K562 (cell line): ENCODE measurements at regions not wholly inside any gene's neighbourhood (a gene's known extent, or its start where the extent isn't known, plus 50 kb on each side); places are given as distances from the start of the nearest gene placed in this dataset.
A peak's percentile ranks its signal among the peaks of the same experiment; 100 is the strongest.

ENCODE experiments used
- ATAC-seq: fragments of 200-7000 bp; cut with Tn5 transposase; 3 replicates; pipeline ENCODE4 v1.9.1; 2020; ENCODE audit warnings: moderate library complexity
- BruUV-seq: library from RNA; stranded (reverse); fragments of 400-500 nt; replicated peaks from 2 replicates; lab custom pipeline; 2021; lab: Mats Ljungman, UMichigan
- CTCF ChIA-PET: fragments of 300-600 bp; formaldehyde crosslinking; extraction: SDS; loops from one replicate; lab custom pipeline; 2021; ENCODE audit warnings: low intra/inter-chr PET ratio; lab: Yijun Ruan, JAX
- POLR2A ChIA-PET: fragments of 300-600, 350-650 bp; sonication (Branson Sonifier 250); formaldehyde crosslinking; extraction: SDS; loops from one replicate; lab custom pipeline; 2021; ENCODE audit warnings: antibody characterized with exemption, inconsistent platforms; lab: Yijun Ruan, JAX
- DNase-seq, 4 experiments: peaks; one replicate each; pipeline versions ENCODE4 v3.0.0 to v3.0.0-alpha.2; 2011 to 2018; ENCODE audit warnings: low spot score in 3 of 4, mixed read lengths in 3 of 4; ENCODE audit errors: extremely low read depth in 1 of 4
- FAIRE-seq: peaks from 2 replicates; lab custom pipeline; 2011; peaks lifted over from hg19 to GRCh38; lab: Jason Lieb, UNC
- H2AFZ ChIP-seq: 2 replicates; pipeline ENCODE4 v1.6.0; 2011; ENCODE audit warnings: low read depth, low read length, control low read depth, inconsistent platforms
- H3K27ac ChIP-seq: fragments of 200-600 bp; 3 replicates; pipeline ENCODE4 v1.8.0; 2011; ENCODE audit warnings: low read depth, mild to moderate bottlenecking, control low read depth, inconsistent platforms, low read length, moderate library complexity, mixed read lengths; ENCODE audit errors: extremely low read depth
- H3K27me3 ChIP-seq, 2 experiments: fragments of 300-600 bp in 1 of 2; 2 replicates in 1 of 2; 3 replicates in 1 of 2; pipeline versions ENCODE4 v1.6.0 to v1.8.0; 2011; ENCODE audit warnings: inconsistent platforms in 2 of 2, low read length in 2 of 2, mild to moderate bottlenecking in 1 of 2, mixed read lengths in 1 of 2, moderate library complexity in 1 of 2; ENCODE audit not compliant: control insufficient read depth in 2 of 2, insufficient read depth in 2 of 2
- H3K36me3 ChIP-seq: fragments of 300-600 bp; 3 replicates; pipeline ENCODE4 v1.8.0; 2011; ENCODE audit warnings: mild to moderate bottlenecking, low read length, inconsistent platforms; ENCODE audit not compliant: control insufficient read depth, insufficient read depth
- H3K4me1 ChIP-seq, 2 experiments: fragments of 200-600 bp in 1 of 2; replicated peaks in 1 of 2; 2 replicates in 1 of 2; 3 replicates in 1 of 2; pipeline versions ENCODE4 v1.5.1 to v1.8.0; 2011; ENCODE audit warnings: inconsistent platforms in 2 of 2, low read length in 2 of 2, mild to moderate bottlenecking in 1 of 2, mixed read lengths in 1 of 2, moderate library complexity in 1 of 2; ENCODE audit not compliant: control insufficient read depth in 2 of 2, insufficient read depth in 2 of 2
- H3K4me2 ChIP-seq: 2 replicates; pipeline ENCODE4 v1.6.1; 2011; ENCODE audit warnings: low read length, control low read depth, inconsistent platforms, mixed read lengths; ENCODE audit not compliant: insufficient read depth
- H3K4me3 ChIP-seq: fragments of 200-600 bp; sonication (generic), shearing (Covaris generic); 2 replicates; pipeline ENCODE4 v1.5.1; 2016; ENCODE audit warnings: control low read depth, inconsistent platforms
- H3K79me2 ChIP-seq: fragments of 200-600 bp; 3 replicates; pipeline ENCODE4 v1.8.0; 2011; ENCODE audit warnings: low read length, inconsistent platforms; ENCODE audit not compliant: control insufficient read depth, insufficient read depth
- H3K9ac ChIP-seq, 2 experiments: 2 replicates each; pipeline versions ENCODE4 v1.6.0 to v1.6.1; 2011; ENCODE audit warnings: low read depth in 2 of 2, low read length in 2 of 2, control low read depth in 1 of 2, inconsistent platforms in 1 of 2, mild to moderate bottlenecking in 1 of 2, mixed read lengths in 1 of 2; ENCODE audit not compliant: insufficient read depth in 1 of 2
- H3K9me1 ChIP-seq: one replicate; pipeline ENCODE4 v1.6.0; 2011; ENCODE audit warnings: inconsistent platforms, mild to moderate bottlenecking, low read length, moderate library complexity; ENCODE audit not compliant: control insufficient read depth, insufficient read depth
- H3K9me3 ChIP-seq: replicated peaks from 2 replicates; pipeline ENCODE4 v1.5.1; 2011; ENCODE audit warnings: low read depth, low read length, inconsistent platforms; ENCODE audit not compliant: control insufficient read depth, insufficient read depth
- H4K20me1 ChIP-seq: replicated peaks from 2 replicates; pipeline ENCODE4 v1.6.1; 2011; ENCODE audit warnings: low read length, inconsistent platforms, mixed read lengths; ENCODE audit not compliant: control insufficient read depth, insufficient read depth
- ARNT ChIP-seq, 2 experiments: fragments of 450-650 bp; IDR thresholded peaks; 2 replicates each; pipeline ENCODE4 v1.6.1; 2016; ENCODE audit warnings: mild to moderate bottlenecking in 1 of 2
- CBFA2T3 ChIP-seq: fragments of 450-650 bp; IDR thresholded peaks from 2 replicates; pipeline ENCODE4 v1.6.1; 2017
- CHCHD3 ChIP-seq: fragments of 250-450 bp; sonication (Bioruptor Pico); IDR thresholded peaks from 2 replicates; pipeline ENCODE4 v2.1.2; 2022; ENCODE audit warnings: mild to moderate bottlenecking
- ELF4 ChIP-seq: fragments of 450-650 bp; formaldehyde crosslinking; IDR thresholded peaks from 2 replicates; pipeline ENCODE4 v1.4.0; 2022; ENCODE audit warnings: missing genetic modification characterization
- FOXM1 ChIP-seq, 2 experiments: fragments of 450-650 bp in 1 of 2; sonication (generic) in 1 of 2; formaldehyde crosslinking in 1 of 2; IDR thresholded peaks; 2 replicates each; pipeline versions ENCODE4 v1.6.1 to v1.9.0; 2017 to 2022; ENCODE audit warnings: low read depth in 2 of 2, mild to moderate bottlenecking in 2 of 2, missing genetic modification reagents in 1 of 2, moderate library complexity in 1 of 2
- JUNB ChIP-seq: fragments of 450-650 bp; formaldehyde crosslinking; conservative IDR thresholded peaks from 2 replicates; pipeline ENCODE4 v1.4.0; 2020; ENCODE audit warnings: mild to moderate bottlenecking
- KLF10 ChIP-seq: fragments of 250-450 bp; sonication (Bioruptor Pico); IDR thresholded peaks from 2 replicates; pipeline ENCODE4 v1.6.1; 2021; ENCODE audit warnings: matching md5 sums
- LARP7 ChIP-seq: fragments of 450-650 bp; IDR thresholded peaks from 2 replicates; pipeline ENCODE4 v1.6.1; 2016
- NCOA1 ChIP-seq: fragments of 450-650 bp; IDR thresholded peaks from 2 replicates; pipeline ENCODE4 v1.6.1; 2016; ENCODE audit warnings: low read depth
- PRDM10 ChIP-seq: fragments of 450-650 bp; IDR thresholded peaks from 2 replicates; pipeline ENCODE4 v1.6.1; 2018; ENCODE audit not compliant: partially characterized antibody
- RBM25 ChIP-seq: fragments of 200-400 bp; formaldehyde crosslinking; IDR thresholded peaks from 2 replicates; pipeline ENCODE4 v1.6.1; 2018; ENCODE audit warnings: low read length, low read depth, moderate library complexity; ENCODE audit not compliant: severe bottlenecking
- RCOR1 ChIP-seq, 2 experiments: IDR thresholded peaks; 2 replicates each; pipeline ENCODE4 v1.6.1; 2012; ENCODE audit warnings: low read depth in 2 of 2, low read length in 2 of 2, borderline replicate concordance in 1 of 2, improper control_type of control experiment in 1 of 2
- SMARCA5 ChIP-seq: fragments of 450-650 bp; IDR thresholded peaks from 2 replicates; pipeline ENCODE4 v1.6.1; 2016
- ZBED1 ChIP-seq: IDR thresholded peaks from 2 replicates; pipeline ENCODE4 v1.6.1; 2014
- ZFP91 ChIP-seq: sonication (generic); formaldehyde crosslinking; IDR thresholded peaks from 2 replicates; pipeline ENCODE4 v1.8.0; 2022; ENCODE audit warnings: mild to moderate bottlenecking, missing genetic modification reagents
- ZFX ChIP-seq: sonication (generic); formaldehyde crosslinking; IDR thresholded peaks from 2 replicates; pipeline ENCODE4 v1.8.0; 2022; ENCODE audit warnings: mild to moderate bottlenecking, missing genetic modification reagents, moderate library complexity
- ZNF133 ChIP-seq: fragments of 250-450 bp; sonication (Bioruptor Pico); IDR thresholded peaks from 2 replicates; pipeline ENCODE4 v1.4.0; 2020; ENCODE audit warnings: mild to moderate bottlenecking
- in situ Hi-C: fragments of 300-500 bp; cut with MboI; formaldehyde crosslinking; loops from 4 replicates; pipeline ENCODE4 v1.15.0; 2018; ENCODE audit warnings: inconsistent platforms, mixed read lengths
- intact Hi-C: fragments of 100-400 bp; cut with micrococcal nuclease; formaldehyde crosslinking; loops from 2 replicates; pipeline ENCODE4 v1.14.2; 2022
- TF ChIP-seq, protein P1 (sequence below), 3 experiments: fragments of 200-800 bp in 1 of 3; sonication (Bioruptor generic) in 1 of 3; sonication (generic) in 1 of 3; formaldehyde crosslinking in 1 of 3; IDR thresholded peaks; 2 replicates each; pipeline versions ENCODE4 v1.6.1 to v1.8.0; 2016 to 2022; ENCODE audit warnings: mild to moderate bottlenecking in 2 of 3, missing compliant biosample characterization in 2 of 3, missing genetic modification characterization in 2 of 3, missing genetic modification reagents in 1 of 3
- TF ChIP-seq, protein P2 (sequence below): IDR thresholded peaks from 2 replicates; pipeline ENCODE4 v1.6.1; 2011; ENCODE audit not compliant: insufficient read length; ENCODE audit errors: extremely low read depth

- in situ Hi-C loops: loop anchor here (5.0 kb wide), 1 partner anchor 104 kb away; no protein-coding TSS in a partner anchor
- Histone ChIP-seq H3K9me3 (no peaks in the 10 kb centered on the region), H4K20me1 (no peaks in the 10 kb centered on the region), H3K36me3 (no peaks in the 10 kb centered on the region), H3K4me2 (no peak overlapping the region), H3K9me1 (no peaks in the 10 kb centered on the region), H3K79me2 (no peaks in the 10 kb centered on the region), H3K4me3 (no peak overlapping the region), H3K27ac (no peak overlapping the region), H3K27me3 (no peaks in the 10 kb centered on the region), H3K4me1 (peaks cover 0 to 12% of the 10 kb centered on the region in 2 experiments; a peak in 2 of 5 replicates), H2AFZ (no peak overlapping the region), H3K9ac (no peak overlapping the region)
- no peak for DNase-seq
- ChIA-PET CTCF (no interaction called here), POLR2A (no interaction called here)
- no TSS peak for BruUV-seq
- FAIRE-seq: no peak
- intact Hi-C loops: no loop called here
- no peak for ATAC-seq
- no peak for TF ChIP-seq FOXM1 (IDR thresholded peaks at IDR 0.05; ENCODE audit: low read depth)
- TF ChIP-seq FOXM1 (CRISPR knock-in tag; IDR thresholded peaks at IDR 0.05; ENCODE audit: low read depth): no peak
- TF ChIP-seq NCOA1: no peak
- TF ChIP-seq LARP7: no peak
- peak in 1 of 2 experiments; percentile 74; a peak in 2 of 4 replicates for TF ChIP-seq RCOR1 (IDR thresholded peaks at IDR 0.05; ENCODE audit: borderline replicate concordance in 1 of 2, low read depth in 2 of 2, low read length in 2 of 2)
- peak; percentile 57; the same call in 1 of the 2 replicates for TF ChIP-seq SMARCA5
- TF ChIP-seq, protein P1, sequence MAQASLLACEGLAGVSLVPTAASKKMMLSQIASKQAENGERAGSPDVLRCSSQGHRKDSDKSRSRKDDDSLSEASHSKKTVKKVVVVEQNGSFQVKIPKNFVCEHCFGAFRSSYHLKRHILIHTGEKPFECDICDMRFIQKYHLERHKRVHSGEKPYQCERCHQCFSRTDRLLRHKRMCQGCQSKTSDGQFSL (CRISPR knock-in tag; IDR thresholded peaks at IDR 0.05): no peak
- TF ChIP-seq, protein P1 (tag; IDR thresholded peaks at IDR 0.05): no peak
- TF ChIP-seq ARNT (IDR thresholded peaks at IDR 0.05): no peak
- no peak for TF ChIP-seq ZFP91 (CRISPR knock-in tag)
- no peak for TF ChIP-seq ZFX (CRISPR knock-in tag)
- no peak for TF ChIP-seq CBFA2T3
- TF ChIP-seq ZBED1: no peak
- no peak for TF ChIP-seq KLF10 (CRISPR knock-in tag)
- no peak for TF ChIP-seq CHCHD3 (CRISPR knock-in tag)
- peak; percentile 92 for TF ChIP-seq RBM25
- no peak for TF ChIP-seq ZNF133 (CRISPR knock-in tag)
- TF ChIP-seq JUNB (CRISPR knock-in tag): no peak
- TF ChIP-seq, protein P2, sequence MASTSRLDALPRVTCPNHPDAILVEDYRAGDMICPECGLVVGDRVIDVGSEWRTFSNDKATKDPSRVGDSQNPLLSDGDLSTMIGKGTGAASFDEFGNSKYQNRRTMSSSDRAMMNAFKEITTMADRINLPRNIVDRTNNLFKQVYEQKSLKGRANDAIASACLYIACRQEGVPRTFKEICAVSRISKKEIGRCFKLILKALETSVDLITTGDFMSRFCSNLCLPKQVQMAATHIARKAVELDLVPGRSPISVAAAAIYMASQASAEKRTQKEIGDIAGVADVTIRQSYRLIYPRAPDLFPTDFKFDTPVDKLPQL: no peak
- TF ChIP-seq ELF4 (CRISPR knock-in tag): no peak
- TF ChIP-seq PRDM10: no peak
Observed at GRCh38 chr10:21162948-21163347, 265.8 kb upstream of the NEBL start.
